Spinal cord (tissue), 9 donors: ENCODE measurements at regions not wholly inside any gene's neighbourhood (a gene's known extent, or its start where the extent isn't known, plus 50 kb on each side); places are given as distances from the start of the nearest gene placed in this dataset.

ENCODE experiments used
- DNase-seq, 6 donors: peaks; one replicate each; pipeline versions ENCODE4 v3.0.0 to v3.0.0-alpha.2; 2013 to 2015; ENCODE audit warnings: low spot score in 6 of 6, low read depth in 4 of 6
- H3K27ac ChIP-seq: one replicate; pipeline ENCODE4 v1.5.1; 2013; ENCODE audit warnings: low read depth, low read length, control low read depth
- H3K27me3 ChIP-seq: one replicate; pipeline ENCODE4 v1.6.1; 2013; ENCODE audit warnings: low read length; ENCODE audit not compliant: control insufficient read depth, insufficient read depth
- H3K36me3 ChIP-seq: one replicate; pipeline ENCODE4 v1.6.1; 2013; ENCODE audit warnings: low read length; ENCODE audit not compliant: control insufficient read depth, insufficient read depth
- H3K4me1 ChIP-seq: one replicate; pipeline ENCODE4 v1.6.1; 2013; ENCODE audit warnings: low read length; ENCODE audit not compliant: control insufficient read depth, insufficient read depth
- H3K4me3 ChIP-seq: one replicate; pipeline ENCODE4 v1.5.1; 2013; ENCODE audit warnings: low read depth, low read length, control low read depth
- H3K9me3 ChIP-seq: one replicate; pipeline ENCODE4 v1.6.1; 2013; ENCODE audit warnings: low read length; ENCODE audit not compliant: control insufficient read depth, insufficient read depth
- WGBS: methylation state at CpG from one replicate; pipeline ENCODE4 v1.1.5; 2013; ENCODE audit warnings: missing lambda C conversion rate; ENCODE audit not compliant: insufficient coverage; 5-methylcytosine and 5-hydroxymethylcytosine counted together
- donor health status: healthy.

DNA sequence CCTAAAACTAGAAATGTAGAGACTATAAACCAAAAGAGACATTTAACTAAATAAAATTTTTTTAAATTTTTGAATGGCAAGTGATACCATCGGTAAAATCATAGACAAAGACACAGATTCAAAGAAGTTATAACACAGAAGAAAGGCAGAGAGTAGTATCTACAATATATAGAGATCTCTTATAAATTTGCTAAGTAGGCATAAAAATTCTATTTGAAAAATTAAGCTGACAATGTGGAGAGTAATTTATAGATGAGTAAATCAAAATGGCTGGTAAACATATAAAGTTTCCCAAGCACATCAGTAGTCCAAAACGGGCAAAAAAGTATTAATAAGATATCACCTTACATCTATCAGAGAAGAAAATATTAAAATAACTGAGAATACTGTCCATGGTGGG, 1061.0 kb downstream of the ADGRL2 start:
- no peak overlapping the region for H3K4me3 ChIP-seq
- no peaks in the 10 kb centered on the region for H3K4me1 ChIP-seq
- WGBS = no CpG with 5 or more reads among the region's 2 CpGs
- no peaks in the 10 kb centered on the region for H3K27me3 ChIP-seq
- no peaks in the 10 kb centered on the region for H3K36me3 ChIP-seq
- DNase-seq = no peak
- H3K27ac ChIP-seq = no peak overlapping the region
- no peaks in the 10 kb centered on the region for H3K9me3 ChIP-seq

GRCh38 chr1:82858031-82858430, 1057.3 kb downstream of the ADGRL2 start:
- H3K27me3 ChIP-seq = no peaks in the 10 kb centered on the region
- H3K4me1 ChIP-seq = no peaks in the 10 kb centered on the region
- no peak overlapping the region for H3K27ac ChIP-seq
- no peak overlapping the region for H3K4me3 ChIP-seq
- no peaks in the 10 kb centered on the region for H3K9me3 ChIP-seq
- DNase-seq = no peak
- H3K36me3 ChIP-seq = no peaks in the 10 kb centered on the region
- WGBS = 51% methylated on average over 4 of the region's 4 CpGs

DNA sequence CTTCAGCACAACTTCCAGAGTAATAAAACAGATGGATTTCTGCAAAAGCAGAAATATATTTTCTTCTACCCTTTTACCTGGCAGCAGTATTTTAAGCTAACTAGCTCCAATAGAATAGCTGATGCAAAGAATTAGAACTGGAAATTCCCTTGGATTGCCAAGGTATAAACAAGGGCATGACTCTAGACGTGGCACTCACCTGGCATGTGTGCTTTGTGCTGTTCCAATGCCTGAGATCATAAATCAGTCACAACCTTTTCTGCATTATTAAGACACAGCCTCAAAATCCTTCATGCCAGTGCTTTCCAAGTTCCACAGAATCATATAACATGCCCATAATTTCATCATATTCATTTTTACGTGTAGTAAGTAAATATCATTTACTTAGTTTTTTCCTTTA, 1048.7 kb downstream of the ADGRL2 start:
- H3K4me3 ChIP-seq = no peak overlapping the region
- no peaks in the 10 kb centered on the region for H3K36me3 ChIP-seq
- H3K9me3 ChIP-seq = no peaks in the 10 kb centered on the region
- 43% methylated on average over 1 of the region's 2 CpGs for WGBS
- H3K4me1 ChIP-seq = no peaks in the 10 kb centered on the region
- DNase-seq = no peak
- no peaks in the 10 kb centered on the region for H3K27me3 ChIP-seq
- no peak overlapping the region for H3K27ac ChIP-seq

GRCh38 chr1:82848043-82848442, 1047.3 kb downstream of the ADGRL2 start:
- Histone ChIP-seq H3K36me3 (no peaks in the 10 kb centered on the region), H3K27ac (no peak overlapping the region), H3K27me3 (no peaks in the 10 kb centered on the region), H3K9me3 (no peaks in the 10 kb centered on the region), H3K4me1 (no peaks in the 10 kb centered on the region), H3K4me3 (no peak overlapping the region)
- DNase-seq = no peak
- WGBS = no CpG with 5 or more reads among the region's 1 CpG

DNA sequence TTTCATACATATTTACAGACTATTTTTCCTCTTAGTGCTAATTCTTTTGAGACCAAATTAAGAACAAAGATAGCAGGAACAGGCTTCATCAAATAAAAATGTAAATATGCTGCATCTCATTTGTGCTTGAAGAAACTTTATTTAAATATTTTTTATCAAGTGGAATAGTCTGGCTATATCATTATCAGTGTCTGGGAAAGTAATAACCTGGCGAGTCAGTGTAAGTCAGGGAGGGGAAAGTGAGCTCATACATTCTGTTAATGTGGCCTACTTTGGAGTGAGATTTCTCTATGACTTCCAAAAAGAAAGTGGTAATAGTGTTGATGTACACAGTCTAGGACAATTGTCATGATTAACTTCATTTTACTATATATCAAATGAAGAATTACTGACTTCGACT, 1045.1 kb downstream of the ADGRL2 start:
- no peaks in the 10 kb centered on the region for H3K36me3 ChIP-seq
- no peak overlapping the region for H3K27ac ChIP-seq
- no CpG with 5 or more reads among the region's 2 CpGs for WGBS

DNA sequence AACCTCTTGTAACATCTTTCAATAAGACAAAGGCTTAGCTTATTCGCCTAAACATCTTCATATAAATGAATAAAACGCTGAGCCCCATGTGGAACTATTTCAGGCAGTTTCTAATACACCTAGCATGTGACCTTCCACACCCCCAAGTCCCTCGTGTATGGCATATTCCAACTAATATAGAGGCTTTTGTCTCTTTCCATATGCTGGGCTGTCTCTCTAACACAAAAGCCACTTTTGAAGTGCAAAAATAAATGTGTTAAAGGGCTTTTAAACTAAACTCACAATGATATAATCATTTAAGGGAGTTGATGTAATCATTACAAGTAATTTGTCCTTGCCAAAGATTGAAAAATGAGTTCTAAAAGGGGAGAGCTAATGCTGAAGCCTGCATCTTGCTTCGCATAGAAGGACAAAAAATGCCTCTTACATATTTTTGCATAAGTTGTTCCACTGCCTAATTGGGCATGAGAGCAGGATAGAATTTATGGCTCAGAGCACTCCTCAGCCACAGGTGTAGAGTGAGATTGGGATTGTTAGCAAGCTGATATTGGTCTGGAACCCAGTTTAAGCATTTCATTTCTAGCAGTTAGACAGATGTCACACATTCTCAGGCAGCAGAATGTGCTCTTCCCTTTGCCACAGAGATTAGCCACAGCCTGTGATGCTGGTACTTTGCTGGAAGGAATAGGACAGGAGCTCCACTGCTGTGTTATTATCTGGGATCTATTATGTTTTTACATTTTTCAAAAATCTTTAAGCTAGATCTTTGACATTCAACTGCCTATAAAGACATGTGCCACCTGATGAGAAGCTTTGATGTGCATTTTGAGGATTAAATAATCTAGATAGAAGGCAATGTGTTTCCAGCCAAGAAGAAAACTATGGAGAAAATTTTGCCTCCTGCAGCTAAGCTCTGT, 1044.4 kb downstream of the ADGRL2 start:
- Histone ChIP-seq H3K4me1 (no peaks in the 10 kb centered on the region), H3K9me3 (no peaks in the 10 kb centered on the region), H3K27me3 (no peaks in the 10 kb centered on the region), H3K4me3 (no peak overlapping the region), H3K27ac (no peak overlapping the region), H3K36me3 (no peaks in the 10 kb centered on the region)
- WGBS = 20% methylated on average over 1 of the region's 4 CpGs
- peak in 2 of 6 donors; percentile 35 to 76 for DNase-seq

More for the DNA sequence above, 1045.1 kb downstream of the ADGRL2 start:
- H3K9me3 ChIP-seq = no peaks in the 10 kb centered on the region
- no peak overlapping the region for H3K4me3 ChIP-seq
- H3K27me3 ChIP-seq = no peaks in the 10 kb centered on the region
- DNase-seq = no peak
- no peaks in the 10 kb centered on the region for H3K4me1 ChIP-seq

DNA sequence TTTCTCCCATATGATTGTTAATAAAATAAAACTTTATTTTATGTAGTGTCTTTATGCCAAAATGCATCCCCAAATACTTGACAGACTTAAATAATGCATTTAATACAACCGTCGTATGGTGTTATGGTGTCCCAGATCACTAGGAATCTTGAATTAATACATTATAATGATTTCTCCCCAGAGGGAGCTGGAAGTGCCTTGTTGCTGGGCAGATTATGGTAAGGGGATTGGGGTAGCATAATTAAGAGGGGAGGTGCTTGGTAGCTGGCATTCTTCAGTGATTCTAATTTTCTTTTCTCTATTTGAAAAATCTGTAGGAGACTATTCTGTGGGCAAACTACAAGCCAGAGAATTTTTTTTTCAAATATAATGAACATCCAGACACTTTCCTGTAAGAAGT, 1043.7 kb downstream of the ADGRL2 start:
- Histone ChIP-seq H3K36me3 (no peaks in the 10 kb centered on the region), H3K4me3 (no peak overlapping the region), H3K27me3 (no peaks in the 10 kb centered on the region), H3K4me1 (no peaks in the 10 kb centered on the region), H3K9me3 (no peaks in the 10 kb centered on the region), H3K27ac (no peak overlapping the region)
- no CpG with 5 or more reads among the region's 2 CpGs for WGBS
- peak in 1 of 6 donors; percentile 53 for DNase-seq

DNA sequence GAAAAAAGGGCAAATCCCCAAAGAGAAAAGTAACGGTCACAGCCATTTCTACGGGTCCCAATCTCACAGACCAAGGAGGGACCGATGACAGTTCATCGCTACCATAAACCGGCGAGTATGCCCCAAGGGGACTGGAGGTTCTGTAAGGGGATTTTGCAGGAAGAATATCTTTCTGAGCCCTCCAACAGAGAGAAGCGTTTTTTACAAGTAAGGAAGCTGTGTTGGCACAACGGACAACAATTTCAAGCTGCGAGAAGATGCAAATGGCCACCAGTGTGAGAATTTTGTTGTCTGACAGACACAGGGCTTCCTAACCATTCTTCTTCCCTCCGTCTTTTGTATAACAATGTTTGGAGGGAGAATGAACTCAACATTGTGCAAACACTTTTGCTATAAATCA, 1043.1 kb downstream of the ADGRL2 start:
- no peak overlapping the region for H3K4me3 ChIP-seq
- no peak overlapping the region for H3K27ac ChIP-seq
- no peaks in the 10 kb centered on the region for H3K9me3 ChIP-seq
- 85% methylated on average over 6 of the region's 10 CpGs for WGBS
- DNase-seq = no peak
- H3K36me3 ChIP-seq = no peaks in the 10 kb centered on the region
- H3K4me1 ChIP-seq = no peaks in the 10 kb centered on the region
- H3K27me3 ChIP-seq = no peaks in the 10 kb centered on the region

DNA sequence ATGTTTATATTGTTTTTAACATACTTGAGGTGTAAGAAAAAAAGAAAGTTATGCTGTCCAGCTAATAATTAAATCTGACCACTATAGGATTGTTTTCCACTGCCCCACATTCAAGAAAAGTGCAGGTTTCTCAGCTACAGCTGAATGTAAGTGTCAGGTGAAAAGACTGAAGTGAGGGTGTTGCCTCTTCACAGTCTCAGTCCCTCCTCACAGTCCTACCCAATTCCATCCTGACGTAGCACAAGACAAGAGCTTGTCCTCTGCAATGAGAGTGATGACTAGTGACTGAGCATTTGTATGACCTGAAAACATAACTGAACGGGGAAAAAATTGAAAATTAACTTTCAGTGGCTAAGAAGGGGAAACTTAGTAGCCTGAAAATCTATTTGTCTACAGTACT, 1039.5 kb downstream of the ADGRL2 start:
- H3K9me3 ChIP-seq = no peaks in the 10 kb centered on the region
- peaks cover 2% of the 10 kb centered on the region for H3K27me3 ChIP-seq
- DNase-seq = no peak
- H3K4me1 ChIP-seq = no peaks in the 10 kb centered on the region
- H3K27ac ChIP-seq = no peak overlapping the region
- no CpG with 5 or more reads among the region's 2 CpGs for WGBS
- H3K36me3 ChIP-seq = no peaks in the 10 kb centered on the region
- no peak overlapping the region for H3K4me3 ChIP-seq
